GM12878 (cell line): ENCODE measurements at regions not wholly inside any gene's neighbourhood (a gene's known extent, or its start where the extent isn't known, plus 50 kb on each side); places are given as distances from the start of the nearest gene placed in this dataset.

Source experiments
- CHD2 ChIP-seq: IDR thresholded peaks from 2 replicates; pipeline ENCODE4 v1.6.1; 2011; ENCODE audit warnings: low read depth, low read length, improper control_type of control experiment, borderline replicate concordance
- HDAC2 ChIP-seq: fragments of 200-600 bp; sonication (generic); IDR thresholded peaks from 2 replicates; pipeline ENCODE4 v1.6.1; 2017
- MTA3 ChIP-seq: IDR thresholded peaks from 2 replicates; pipeline ENCODE4 v1.6.1; 2012; ENCODE audit warnings: low read length, inconsistent platforms, borderline replicate concordance
- SUPT20H ChIP-seq: IDR thresholded peaks from 2 replicates; pipeline ENCODE4 v1.6.1; 2011; ENCODE audit warnings: low read depth, mild to moderate bottlenecking, low read length, moderate library complexity, borderline replicate concordance; ENCODE audit not compliant: control insufficient read depth

DNA sequence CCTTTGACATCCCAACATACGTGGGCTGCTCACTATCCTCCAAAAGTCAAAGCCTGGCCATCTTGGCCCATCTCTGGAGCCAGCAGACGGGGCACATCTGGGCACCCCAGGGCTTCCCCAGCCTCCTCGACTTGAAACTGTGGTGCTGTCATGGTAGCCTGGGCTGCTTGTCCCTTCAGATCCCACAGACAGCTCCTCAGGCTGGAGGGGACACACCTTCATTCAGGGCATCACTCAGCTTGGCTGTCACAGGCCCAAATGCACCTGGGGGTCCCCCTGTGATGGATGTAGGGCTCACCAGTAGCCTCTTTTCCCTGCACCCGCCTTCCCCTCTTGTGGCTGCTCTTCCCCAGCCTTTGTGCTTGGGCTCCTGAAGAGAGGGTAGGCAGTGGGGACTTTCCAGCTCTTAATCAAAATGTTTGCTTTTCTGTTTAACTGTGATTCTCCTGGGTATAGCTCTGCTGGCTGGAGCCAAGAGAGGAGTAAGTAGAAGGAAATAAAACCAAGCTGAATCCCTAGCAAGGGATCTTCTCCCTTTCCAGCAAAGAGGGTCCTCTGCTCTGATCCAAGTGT is 92.3 kb downstream of the GYPC start:
- TF ChIP-seq MTA3 (no peak), HDAC2 (no peak), SUPT20H (no peak), CHD2 (no peak)
